GM12878 (cell line): ENCODE measurements at regions not wholly inside any gene's neighbourhood (a gene's known extent, or its start where the extent isn't known, plus 50 kb on each side); places are given as distances from the start of the nearest gene placed in this dataset.

Experiments
- ATAC-seq: fragments of 200-7000 bp; cut with Tn5 transposase; 3 replicates; pipeline ENCODE4 v1.9.1; 2020; ENCODE audit warnings: mild to moderate bottlenecking, moderate library complexity
- BruUV-seq: library from RNA; stranded (reverse); fragments of 400-500 nt; replicated peaks from 2 replicates; lab custom pipeline; 2021; lab: Mats Ljungman, UMichigan
- CTCF ChIA-PET: fragments of 300-600 bp; sonication (Branson Sonifier 250); formaldehyde crosslinking; extraction: SDS; loops from one replicate; lab custom pipeline; 2021; ENCODE audit warnings: inconsistent platforms; lab: Yijun Ruan, JAX
- POLR2A ChIA-PET: fragments of 350-600 bp; formaldehyde crosslinking; extraction: SDS; loops from one replicate; lab custom pipeline; 2021; ENCODE audit warnings: inconsistent platforms; lab: Charles Lee
- RAD21 ChIA-PET: fragments of 300-600 bp; sonication (Branson Sonifier 250); formaldehyde crosslinking; loops from one replicate; lab custom pipeline; 2023; ENCODE audit warnings: antibody characterized with exemption; ENCODE audit not compliant: unreplicated experiment; lab: Charles Lee
- SMC1A ChIA-PET: fragments of 300-600 bp; sonication (Branson Sonifier 250); formaldehyde crosslinking; loops from one replicate; lab custom pipeline; 2023; ENCODE audit not compliant: unreplicated experiment, uncharacterized antibody; lab: Charles Lee
- DNase-seq: peaks from one replicate; pipeline ENCODE4 v3.0.0-alpha.2; 2011; ENCODE audit warnings: low read depth, low spot score
- FAIRE-seq: peaks from 3 replicates; lab custom pipeline; 2011; peaks lifted over from hg19 to GRCh38; lab: Jason Lieb, UNC
- H2AFZ ChIP-seq: 2 replicates; pipeline ENCODE4 v1.6.0; 2011; ENCODE audit warnings: low read depth, low read length, control low read depth; ENCODE audit not compliant: control insufficient read depth
- H3K27ac ChIP-seq: 2 replicates; pipeline ENCODE4 v1.5.1; 2011; ENCODE audit warnings: control low read depth; ENCODE audit not compliant: control insufficient read depth, insufficient read depth
- H3K27me3 ChIP-seq, 2 experiments: replicated peaks in 1 of 2; 2 replicates each; pipeline versions ENCODE4 v1.6.0 to v1.6.1; 2011; ENCODE audit warnings: low read length in 1 of 2; ENCODE audit not compliant: control insufficient read depth in 2 of 2, insufficient read depth in 2 of 2
- H3K36me3 ChIP-seq, 2 experiments: 2 replicates each; pipeline ENCODE4 v1.5.1; 2011; ENCODE audit warnings: low read length in 1 of 2; ENCODE audit not compliant: control insufficient read depth in 2 of 2, insufficient read depth in 2 of 2
- H3K4me1 ChIP-seq: 2 replicates; pipeline ENCODE4 v1.6.1; 2011; ENCODE audit warnings: mild to moderate bottlenecking, low read length, moderate library complexity, mixed read lengths; ENCODE audit not compliant: control insufficient read depth, insufficient read depth
- H3K4me2 ChIP-seq: 2 replicates; pipeline ENCODE4 v1.6.0; 2011; ENCODE audit warnings: control low read depth; ENCODE audit not compliant: control insufficient read depth, insufficient read depth
- H3K4me3 ChIP-seq: fragments of 200-600 bp; sonication (generic); 2 replicates; pipeline ENCODE4 v1.5.1; 2016
- H3K79me2 ChIP-seq: 2 replicates; pipeline ENCODE4 v1.6.0; 2011; ENCODE audit warnings: low read length; ENCODE audit not compliant: control insufficient read depth, insufficient read depth
- H3K9ac ChIP-seq: 2 replicates; pipeline ENCODE4 v1.8.0; 2011; ENCODE audit warnings: low read length, control low read depth, mixed read lengths; ENCODE audit not compliant: control insufficient read depth, insufficient read depth
- H3K9me3 ChIP-seq: replicated peaks from 3 replicates; pipeline ENCODE4 v1.5.1; 2011; ENCODE audit warnings: mild to moderate bottlenecking, low read length; ENCODE audit not compliant: control insufficient read depth, insufficient read depth
- H4K20me1 ChIP-seq: 2 replicates; pipeline ENCODE4 v1.6.0; 2011; ENCODE audit not compliant: control insufficient read depth, insufficient read depth
- ASH2L ChIP-seq: fragments of 300-600, 200-600 bp; sonication (generic); IDR thresholded peaks from 2 replicates; pipeline ENCODE4 v1.6.1; 2017; ENCODE audit warnings: low read depth, mild to moderate bottlenecking, borderline replicate concordance
- ATF7 ChIP-seq: fragments of 450-650 bp; IDR thresholded peaks from 2 replicates; pipeline ENCODE4 v1.6.1; 2016; ENCODE audit warnings: low read depth, mild to moderate bottlenecking
- CHD1 ChIP-seq: IDR thresholded peaks from 2 replicates; pipeline ENCODE4 v1.6.1; 2012; ENCODE audit warnings: low read depth, low read length, improper control_type of control experiment
- CREB1 ChIP-seq: IDR thresholded peaks from 2 replicates; pipeline ENCODE4 v1.6.1; 2012; ENCODE audit warnings: low read depth, mild to moderate bottlenecking, inconsistent platforms
- CREM ChIP-seq: IDR thresholded peaks from 2 replicates; pipeline ENCODE4 v1.6.1; 2014; ENCODE audit warnings: antibody characterized with exemption, low read depth
- FOXK2 ChIP-seq: fragments of 450-650 bp; IDR thresholded peaks from 2 replicates; pipeline ENCODE4 v1.6.1; 2017; ENCODE audit warnings: mild to moderate bottlenecking, moderate library complexity
- PML ChIP-seq: IDR thresholded peaks from 2 replicates; pipeline ENCODE4 v1.6.1; 2012; ENCODE audit warnings: low read length, inconsistent platforms
- RAD51 ChIP-seq: fragments of 450-650 bp; IDR thresholded peaks from 2 replicates; pipeline ENCODE4 v1.6.1; 2016; ENCODE audit warnings: moderate library complexity, mild to moderate bottlenecking, inconsistent platforms
- RB1 ChIP-seq: fragments of 450-650 bp; formaldehyde crosslinking; IDR thresholded peaks from 2 replicates; pipeline ENCODE4 v1.6.1; 2017; ENCODE audit warnings: mild to moderate bottlenecking, borderline replicate concordance
- SMAD1 ChIP-seq: fragments of 450-650 bp; IDR thresholded peaks from 2 replicates; pipeline ENCODE4 v1.6.1; 2018; ENCODE audit warnings: mild to moderate bottlenecking, low read depth; ENCODE audit not compliant: partially characterized antibody
- SUPT20H ChIP-seq: IDR thresholded peaks from 2 replicates; pipeline ENCODE4 v1.6.1; 2011; ENCODE audit warnings: low read depth, mild to moderate bottlenecking, low read length, moderate library complexity, borderline replicate concordance; ENCODE audit not compliant: control insufficient read depth
- ZNF207 ChIP-seq: fragments of 450-650 bp; IDR thresholded peaks from 2 replicates; pipeline ENCODE4 v1.6.1; 2014; ENCODE audit warnings: antibody characterized with exemption, mild to moderate bottlenecking, borderline replicate concordance
- ZNF274 ChIP-seq: IDR thresholded peaks from one replicate; pipeline ENCODE4 v1.8.0; 2011; ENCODE audit not compliant: insufficient read length, insufficient read depth
- WGBS: methylation state at CpG from one replicate; pipeline ENCODE4 v1.1.6; 2016; ENCODE audit warnings: low lambda C conversion rate; ENCODE audit not compliant: insufficient replicate concordance, insufficient coverage; ENCODE audit errors: missing lambda C conversion rate; 5-methylcytosine and 5-hydroxymethylcytosine counted together
- in situ Hi-C: fragments of 300-500 bp; cut with MboI; formaldehyde crosslinking; loops from 9 replicates; pipeline ENCODE4 v1.14.3; 2018; ENCODE audit warnings: mixed read lengths
- intact Hi-C: fragments of 100-400 bp; cut with micrococcal nuclease; formaldehyde crosslinking; loops from one replicate; pipeline ENCODE4 v1.14.2; 2022; ENCODE audit not compliant: unreplicated experiment
- TF ChIP-seq, protein P1 (sequence below): IDR thresholded peaks from 2 replicates; pipeline ENCODE4 v1.6.1; 2011; ENCODE audit warnings: borderline replicate concordance, low read depth, mild to moderate bottlenecking, moderate library complexity, mixed read lengths, low read length; ENCODE audit not compliant: insufficient read depth; ENCODE audit errors: extremely low read length
- TF ChIP-seq, protein P2 (sequence below): IDR thresholded peaks from 2 replicates; pipeline ENCODE4 v1.6.1; 2011; ENCODE audit warnings: low read depth, mild to moderate bottlenecking, low read length, moderate library complexity, borderline replicate concordance; ENCODE audit errors: extremely low read depth

DNA sequence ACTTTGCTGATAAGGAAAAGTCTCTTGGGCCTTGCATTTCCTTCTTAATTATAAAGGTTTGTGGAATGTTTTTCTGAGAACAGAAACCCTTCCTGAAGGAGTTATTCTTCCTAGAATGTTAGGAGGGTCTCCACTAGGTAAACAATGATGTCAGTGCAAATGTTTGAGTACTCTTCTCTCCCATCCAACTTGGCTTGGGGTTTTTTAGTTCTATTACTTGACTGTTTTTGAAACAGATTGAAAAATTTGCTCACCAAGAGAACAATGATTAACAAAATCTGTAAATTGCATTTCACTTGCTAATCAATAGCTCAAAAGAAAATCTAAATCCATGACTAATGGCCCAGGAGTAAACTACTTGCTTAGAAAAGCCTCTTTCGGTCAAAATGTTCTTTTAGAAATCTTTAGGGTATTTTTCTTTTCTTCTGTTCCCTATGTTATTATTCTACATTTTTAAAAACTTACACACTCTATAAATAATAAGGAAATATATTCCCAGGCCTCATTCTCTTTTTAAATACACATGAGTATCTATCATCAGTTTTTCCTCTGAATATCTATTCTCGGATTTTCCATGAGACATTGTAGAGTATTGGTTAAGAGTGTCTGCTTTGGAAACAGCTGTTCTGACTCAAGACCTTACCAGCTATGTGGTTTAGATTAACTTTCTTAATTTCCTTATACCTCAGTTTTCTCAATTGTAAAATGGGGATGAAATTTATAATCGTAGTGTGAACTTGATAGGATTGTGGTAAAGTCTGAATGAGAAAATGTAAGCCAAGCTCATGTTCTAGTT lies 234.2 kb upstream of the CITED2 start:
- no peaks in the 10 kb centered on the region for H3K36me3 ChIP-seq
- intact Hi-C loops, result no loop called here
- H3K9ac ChIP-seq, result no peak overlapping the region
- 67% methylated on average over 3 of the region's 3 CpGs for WGBS
- H3K9me3 ChIP-seq, result no peaks in the 10 kb centered on the region
- ChIA-PET RAD21 (no interaction called here), CTCF (interaction anchor here (0.5 to 1.0 kb wide), 4 partner anchors 10 to 1946 kb away, joined by 3 to 4 read pairs (median 3); no protein-coding TSS in a partner anchor), SMC1A (interaction anchor here (0.6 to 1.5 kb wide), 3 partner anchors 235 to 741 kb away, joined by 3 to 4 read pairs (median 4); no protein-coding TSS in a partner anchor), POLR2A (no interaction called here)
- no peak for DNase-seq
- TF ChIP-seq SMAD1 (no peak), SUPT20H (no peak)
- in situ Hi-C loops, result no loop called here
- no peak overlapping the region for H3K27ac ChIP-seq
- H3K27me3 ChIP-seq, result no peaks in the 10 kb centered on the region
- H3K4me2 ChIP-seq, result no peak overlapping the region
- FAIRE-seq, result no peak
- no peaks in the 10 kb centered on the region for H4K20me1 ChIP-seq
- no peak for ATAC-seq
- H2AFZ ChIP-seq, result no peak overlapping the region
- no TSS peak for BruUV-seq
- H3K4me3 ChIP-seq, result no peak overlapping the region
- no peaks in the 10 kb centered on the region for H3K79me2 ChIP-seq
- H3K4me1 ChIP-seq, result no peaks in the 10 kb centered on the region

DNA sequence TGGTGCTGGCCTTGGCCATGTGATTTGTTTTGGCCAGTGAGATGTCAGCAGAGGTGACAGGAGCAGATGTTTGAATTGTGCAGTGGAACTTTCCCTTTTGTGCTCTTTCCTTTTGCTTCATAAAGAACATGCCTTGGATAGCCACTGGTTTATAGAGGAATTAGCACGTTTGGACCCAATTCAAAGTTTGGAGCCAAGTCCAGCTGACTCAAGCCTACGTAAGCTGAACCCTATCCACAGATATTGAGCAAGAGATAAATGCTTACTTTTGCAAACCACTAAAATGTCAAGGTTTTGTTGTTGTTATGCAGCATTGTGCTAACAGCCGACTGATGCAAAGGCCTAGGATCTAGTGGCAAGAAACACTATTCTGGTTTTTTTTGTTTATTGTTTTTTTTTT lies 230.9 kb upstream of the CITED2 start:
- POLR2A ChIA-PET, result no interaction called here
- no peaks in the 10 kb centered on the region for H3K27me3 ChIP-seq
- DNase-seq (no peak), FAIRE-seq (no peak), ATAC-seq (no peak)
- CTCF ChIA-PET, result no interaction called here
- no peak overlapping the region for H3K4me3 ChIP-seq
- H2AFZ ChIP-seq, result no peak overlapping the region
- BruUV-seq, result no TSS peak
- no peak overlapping the region for H3K4me2 ChIP-seq
- H3K9me3 ChIP-seq, result no peaks in the 10 kb centered on the region; the same call in 2 of the 3 replicates
- SMC1A ChIA-PET, result no interaction called here
- intact Hi-C loops, result no loop called here
- H3K4me1 ChIP-seq, result peaks cover 8% of the 10 kb centered on the region
- no peaks in the 10 kb centered on the region for H4K20me1 ChIP-seq
- WGBS, result 98% methylated on average over 3 of the region's 3 CpGs
- H3K9ac ChIP-seq, result no peak overlapping the region
- RAD21 ChIA-PET, result no interaction called here
- H3K27ac ChIP-seq, result no peak overlapping the region
- in situ Hi-C loops, result no loop called here
- no peaks in the 10 kb centered on the region for H3K36me3 ChIP-seq
- no peaks in the 10 kb centered on the region for H3K79me2 ChIP-seq
- TF ChIP-seq RB1, result no peak
- TF ChIP-seq RAD51, result no peak
- TF ChIP-seq CHD1, result no peak
- TF ChIP-seq ZNF207, result no peak
- TF ChIP-seq, protein P1, sequence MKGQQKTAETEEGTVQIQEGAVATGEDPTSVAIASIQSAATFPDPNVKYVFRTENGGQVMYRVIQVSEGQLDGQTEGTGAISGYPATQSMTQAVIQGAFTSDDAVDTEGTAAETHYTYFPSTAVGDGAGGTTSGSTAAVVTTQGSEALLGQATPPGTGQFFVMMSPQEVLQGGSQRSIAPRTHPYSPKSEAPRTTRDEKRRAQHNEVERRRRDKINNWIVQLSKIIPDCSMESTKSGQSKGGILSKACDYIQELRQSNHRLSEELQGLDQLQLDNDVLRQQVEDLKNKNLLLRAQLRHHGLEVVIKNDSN, result no peak
- TF ChIP-seq FOXK2, result no peak
- TF ChIP-seq, protein P2, sequence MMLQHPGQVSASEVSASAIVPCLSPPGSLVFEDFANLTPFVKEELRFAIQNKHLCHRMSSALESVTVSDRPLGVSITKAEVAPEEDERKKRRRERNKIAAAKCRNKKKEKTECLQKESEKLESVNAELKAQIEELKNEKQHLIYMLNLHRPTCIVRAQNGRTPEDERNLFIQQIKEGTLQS, result no peak
- no peak for TF ChIP-seq CREM
- TF ChIP-seq ATF7, result no peak
- no peak for TF ChIP-seq ASH2L
- no peak for TF ChIP-seq ZNF274
- TF ChIP-seq PML, result no peak
- no peak for TF ChIP-seq CREB1
